Transverse colon (tissue), 4 donors: ENCODE measurements at regions not wholly inside any gene's neighbourhood (a gene's known extent, or its start where the extent isn't known, plus 50 kb on each side); places are given as distances from the start of the nearest gene placed in this dataset.

Source experiments
- DNase-seq: peaks from one replicate; pipeline ENCODE4 v3.0.0-alpha.2; 2019
- H3K27ac ChIP-seq, 4 donors: fragments of 200-600 bp; sonication (generic); 2 replicates each; pipeline ENCODE4 v1.5.1; 2016 to 2018; ENCODE audit warnings: inconsistent platforms in 4 of 4
- H3K27me3 ChIP-seq: fragments of 200-600 bp; sonication (generic); 2 replicates; pipeline ENCODE4 v1.5.1; 2017; ENCODE audit warnings: inconsistent platforms
- H3K36me3 ChIP-seq, 4 donors: fragments of 200-600 bp; sonication (generic); 2 replicates each; pipeline ENCODE4 v1.5.1; 2017 to 2019; ENCODE audit warnings: inconsistent platforms in 4 of 4
- H3K4me1 ChIP-seq, 4 donors: fragments of 200-600 bp; sonication (generic); 2 replicates each; pipeline ENCODE4 v1.5.1; 2017 to 2020; ENCODE audit warnings: inconsistent platforms in 4 of 4
- H3K4me3 ChIP-seq, 4 donors: fragments of 200-600 bp; sonication (generic); 1 replicate in 1 of 4; 2 replicates in 3 of 4; pipeline versions ENCODE4 v1.5.1 to v1.6.1; 2017 to 2019; ENCODE audit warnings: inconsistent platforms in 4 of 4
- H3K9me3 ChIP-seq, 2 donors: fragments of 200-600 bp; sonication (generic); 2 replicates each; pipeline ENCODE4 v1.5.1; 2017 to 2019; ENCODE audit warnings: inconsistent platforms in 2 of 2
- CTCF ChIP-seq, 5 experiments: fragments of 200-600 bp in 3 of 5; fragments of 450-650 bp in 2 of 5; sonication (generic) in 3 of 5; IDR thresholded peaks; 1 replicate in 2 of 5; 2 replicates in 3 of 5; pipeline ENCODE4 v1.5.1; 2016 to 2017; ENCODE audit warnings: antibody characterized with exemption in 5 of 5, inconsistent platforms in 3 of 5, mild to moderate bottlenecking in 2 of 5, moderate library complexity in 1 of 5
- EP300 ChIP-seq: sonication (generic); formaldehyde crosslinking; IDR thresholded peaks from one replicate; pipeline ENCODE4 v1.6.1; 2017; ENCODE audit warnings: antibody characterized with exemption, low read depth
- POLR2A ChIP-seq: fragments of 450-650 bp; IDR thresholded peaks from one replicate; pipeline ENCODE4 v1.6.1; 2016; ENCODE audit warnings: antibody characterized with exemption, mild to moderate bottlenecking, moderate library complexity
- POLR2AphosphoS5 ChIP-seq, 3 donors: sonication (generic); formaldehyde crosslinking; IDR thresholded peaks; one replicate each; pipeline ENCODE4 v1.6.1; 2016; ENCODE audit warnings: antibody characterized with exemption in 3 of 3
- WGBS, 2 donors: methylation state at CpG; one replicate each; pipeline ENCODE4 v1.1.5; 2018; ENCODE audit warnings: low coverage in 1 of 2; 5-methylcytosine and 5-hydroxymethylcytosine counted together
- in situ Hi-C, 4 donors: fragments of 200-750 bp; cut with MboI; loops; one replicate each; pipeline versions ENCODE4 v1.15.0 to v1.15.1; 2017; ENCODE audit warnings: low sequenced_read_pairs in 3 of 4, low pct_ligation_motif_present in 1 of 4, low pct_unique_long_range_greater_than_20kb in 1 of 4
- intact Hi-C: fragments of 100-400 bp; cut with DNase I; formaldehyde crosslinking; loops from one replicate; pipeline ENCODE4 v1.15.1; 2023; ENCODE audit warnings: low total_unique reads

GRCh38 chr9:95751520-95751790, 124.0 kb upstream of the ERCC6L2 start:
- Histone ChIP-seq H3K4me3 (no peak overlapping the region), H3K36me3 (no peaks in the 10 kb centered on the region), H3K9me3 (no peaks in the 10 kb centered on the region), H3K4me1 (peaks cover 0 to 6% (median 3%) of the 10 kb centered on the region in 4 donors), H3K27ac (no peak overlapping the region), H3K27me3 (peaks cover 7% of the 10 kb centered on the region)
- intact Hi-C loops, result no loop called here
- DNase-seq, result no peak
- TF ChIP-seq EP300 (no peak), POLR2AphosphoS5 (IDR thresholded peaks at IDR 0.05) (no peak)
- 20% methylated on average over 1 of the region's 2 CpGs; no CpG with 5 or more reads in 1 of the 2 donors for WGBS, 2 donors
- in situ Hi-C loops, result no loop called here

- intact Hi-C loops, result no loop called here
- TF ChIP-seq POLR2AphosphoS5 (IDR thresholded peaks at IDR 0.05) (no peak), POLR2A (no peak), CTCF (IDR thresholded peaks at IDR 0.05) (no peak), EP300 (no peak)
- Histone ChIP-seq H3K27ac (no peak overlapping the region), H3K36me3 (no peaks in the 10 kb centered on the region), H3K4me3 (no peak overlapping the region), H3K9me3 (no peaks in the 10 kb centered on the region), H3K4me1 (peaks cover 0 to 6% (median 3%) of the 10 kb centered on the region in 4 donors), H3K27me3 (peaks cover 7% of the 10 kb centered on the region)
- 80 to 86% methylated on average over 1 to 9 of the region's 11 CpGs for WGBS, 2 donors
- DNase-seq, result no peak
- in situ Hi-C loops, result no loop called here
Observed at GRCh38 chr9:95750725-95751519, 124.6 kb upstream of the ERCC6L2 start.

- TF ChIP-seq POLR2A (no peak), EP300 (no peak), POLR2AphosphoS5 (IDR thresholded peaks at IDR 0.05) (no peak), CTCF (IDR thresholded peaks at IDR 0.05) (no peak)
- H3K4me1 ChIP-seq, result peaks cover 0 to 6% (median 2%) of the 10 kb centered on the region in 4 donors
- H3K36me3 ChIP-seq, result no peaks in the 10 kb centered on the region
- 75 to 77% methylated on average over 5 to 9 of the region's 9 CpGs for WGBS, 2 donors
- peaks cover 7% of the 10 kb centered on the region for H3K27me3 ChIP-seq
- intact Hi-C loops (no loop called here), in situ Hi-C loops (loop anchor here in 1 of 4 donors (25.0 kb wide), 1 partner anchor 463 kb away; no protein-coding TSS in a partner anchor)
- H3K9me3 ChIP-seq, result no peaks in the 10 kb centered on the region
- no peak for DNase-seq
- H3K4me3 ChIP-seq, result no peak overlapping the region
- no peak overlapping the region for H3K27ac ChIP-seq
Observed at GRCh38 chr9:95749493-95749892, 126.0 kb upstream of the ERCC6L2 start.

- peaks cover 0 to 3% (median 0%) of the 10 kb centered on the region in 4 donors for H3K4me1 ChIP-seq
- no peaks in the 10 kb centered on the region for H3K9me3 ChIP-seq
- H3K27me3 ChIP-seq, result no peaks in the 10 kb centered on the region
- intact Hi-C loops, result no loop called here
- TF ChIP-seq POLR2A (no peak), CTCF (IDR thresholded peaks at IDR 0.05) (no peak), EP300 (no peak), POLR2AphosphoS5 (IDR thresholded peaks at IDR 0.05) (no peak)
- no peak overlapping the region for H3K27ac ChIP-seq
- no peak for DNase-seq
- in situ Hi-C loops, result loop anchor here in 1 of 4 donors (25.0 kb wide), 1 partner anchor 466 kb away; no protein-coding TSS in a partner anchor
- 31 to 59% methylated on average over 3 to 4 of the region's 4 CpGs for WGBS, 2 donors
- H3K4me3 ChIP-seq, result no peak overlapping the region
- H3K36me3 ChIP-seq, result no peaks in the 10 kb centered on the region
Observed at GRCh38 chr9:95746408-95747180, 128.9 kb upstream of the ERCC6L2 start.
